ENCODE measurements at regions not wholly inside any gene's neighbourhood (a gene's known extent, or its start where the extent isn't known, plus 50 kb on each side); places are given as distances from the start of the nearest gene placed in this dataset.

- TF ChIP-seq CTCF (IDR thresholded peaks at IDR 0.05; ENCODE audit: low read depth, low read length) (no peak), MAX (IDR thresholded peaks at IDR 0.05; ENCODE audit: low read depth, low read length) (no peak)
Observed at GRCh38 chr11:33532720-33533385, 167.8 kb downstream of the C11orf91 start.

Data from NB4 (cell line).